Activated CD4-positive, alpha-beta T cell treated with anti-CD3 and anti-CD28 coated beads for 48 hours (primary cell): ENCODE measurements at regions not wholly inside any gene's neighbourhood (a gene's known extent, or its start where the extent isn't known, plus 50 kb on each side); places are given as distances from the start of the nearest gene placed in this dataset.

Experiments used
- DNase-seq: peaks from one replicate; pipeline ENCODE4 v3.0.0-alpha.2; 2020

DNA sequence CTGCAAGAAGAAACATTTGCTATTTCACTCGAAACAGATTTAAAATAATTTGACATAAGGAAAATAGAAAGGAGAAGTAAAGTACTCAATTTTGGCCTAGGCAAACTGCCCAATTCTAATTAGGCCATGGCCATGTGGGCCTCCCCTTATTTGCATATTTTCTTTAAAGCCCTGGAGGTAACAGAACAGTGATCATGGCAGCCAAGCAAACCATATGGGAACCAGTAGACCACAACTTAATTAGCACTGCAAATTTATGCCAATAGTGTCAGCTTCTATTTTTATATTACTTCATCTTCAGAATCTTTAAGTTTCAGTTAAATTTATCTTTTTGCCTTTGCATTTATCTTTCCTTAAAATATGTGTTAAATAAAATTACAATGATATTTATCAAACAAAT lies 63.3 kb upstream of the THSD7A start:
- DNase-seq = no peak

DNA sequence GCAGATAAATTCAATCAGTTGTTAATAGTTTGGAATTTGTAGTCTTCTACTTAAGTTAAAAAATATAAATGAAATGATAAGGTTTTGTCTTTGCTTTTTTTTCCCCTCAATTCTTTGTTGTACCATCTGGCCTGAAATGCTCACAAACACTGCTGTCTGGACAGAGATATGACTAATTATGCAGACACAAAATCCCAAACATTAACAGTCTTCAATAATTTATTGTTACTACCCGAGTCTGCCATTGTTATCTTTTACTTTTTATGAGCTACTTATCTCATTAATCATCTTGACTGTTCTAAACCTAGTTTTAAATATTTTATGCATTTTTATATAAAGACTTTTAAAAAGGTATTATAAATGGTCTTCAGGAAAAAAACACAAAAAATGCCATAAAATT lies 64.7 kb upstream of the THSD7A start:
- no peak for DNase-seq

DNA sequence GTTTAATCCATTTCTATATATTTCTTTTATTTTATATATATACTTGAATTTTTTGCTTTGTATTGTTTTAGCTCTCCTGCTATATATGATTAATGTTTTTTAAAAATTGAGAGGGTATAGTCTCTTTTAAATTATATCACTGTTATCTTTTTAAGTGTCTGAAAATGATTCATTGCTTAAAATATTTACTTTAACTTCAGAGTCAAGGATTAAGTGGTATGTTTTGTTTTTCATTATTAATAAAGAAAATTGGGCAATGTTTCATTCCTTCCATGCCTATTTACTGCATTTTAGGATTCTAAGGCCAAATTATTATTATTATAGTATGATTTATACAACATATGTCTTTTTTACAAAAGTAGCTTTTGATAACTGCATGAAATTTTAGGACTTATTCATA lies 67.2 kb upstream of the THSD7A start:
- no peak for DNase-seq

DNA sequence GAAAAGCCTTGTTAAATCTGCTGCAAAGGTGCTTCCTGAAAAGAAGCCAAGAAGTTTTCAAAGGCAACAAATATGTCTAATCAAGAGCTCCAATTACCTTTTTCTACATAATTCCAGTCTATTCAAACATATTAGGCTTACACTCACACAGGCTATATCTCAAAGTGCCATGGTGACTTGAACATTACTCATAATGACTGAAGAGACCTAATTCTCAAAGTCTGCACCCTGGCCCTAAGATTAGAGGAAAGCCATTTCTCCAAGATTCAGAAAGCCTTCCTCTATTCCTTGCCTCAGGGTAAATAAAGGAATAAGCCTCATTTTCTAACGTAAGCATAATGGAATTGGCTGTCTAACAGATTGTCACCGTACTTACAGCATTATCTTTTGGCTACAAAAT lies 78.3 kb upstream of the THSD7A start:
- DNase-seq = no peak

DNA sequence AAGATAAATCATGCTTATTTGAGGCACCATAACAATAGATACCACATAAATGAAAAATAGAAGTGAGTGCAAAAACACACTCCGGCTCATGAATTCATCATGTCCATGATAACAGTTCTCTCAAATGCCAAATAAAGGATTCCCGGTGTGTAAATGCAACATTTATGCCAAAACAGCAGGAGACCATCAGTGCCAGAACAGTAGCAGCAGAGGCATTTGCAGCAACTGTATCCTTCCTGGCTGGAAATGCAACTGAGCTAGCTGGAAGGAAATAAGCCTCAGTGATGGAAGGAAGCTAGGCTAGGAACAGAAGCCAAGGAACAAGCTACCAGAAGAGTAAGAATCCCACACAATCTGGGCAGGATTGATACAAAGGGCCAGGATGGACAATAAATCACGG lies 79.9 kb upstream of the THSD7A start:
- no peak for DNase-seq

- DNase-seq = no peak
Observed at GRCh38 chr7:11914645-11915044, 82.6 kb upstream of the THSD7A start.

GRCh38 chr7:11923376-11923930 lies 91.5 kb upstream of the THSD7A start:
- no peak for DNase-seq

DNA sequence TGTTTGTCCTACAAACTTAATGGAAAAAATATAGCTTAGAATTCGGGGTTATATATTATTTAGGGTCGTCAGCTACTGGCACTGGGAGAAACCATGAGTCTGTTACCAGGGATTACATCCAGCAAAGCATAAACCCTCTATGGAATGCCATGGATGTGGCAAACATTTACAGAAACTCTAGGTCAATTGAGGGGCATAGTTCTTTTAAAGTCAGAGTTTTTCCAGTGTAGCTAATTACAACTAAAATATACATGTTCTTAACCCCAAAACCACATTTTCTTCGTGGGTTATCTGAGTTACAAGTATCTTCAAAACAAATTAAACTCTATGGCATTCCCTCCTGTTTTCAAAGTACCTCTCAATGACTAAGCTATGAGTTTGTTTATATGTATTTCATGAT lies 99.3 kb upstream of the THSD7A start:
- DNase-seq = no peak

- DNase-seq = no peak
Observed at GRCh38 chr7:11934796-11935195, 102.8 kb upstream of the THSD7A start.

GRCh38 chr7:11935905-11936304 lies 103.9 kb upstream of the THSD7A start:
- no peak for DNase-seq

GRCh38 chr7:11946794-11947193 lies 114.8 kb upstream of the THSD7A start:
- DNase-seq = no peak

DNA sequence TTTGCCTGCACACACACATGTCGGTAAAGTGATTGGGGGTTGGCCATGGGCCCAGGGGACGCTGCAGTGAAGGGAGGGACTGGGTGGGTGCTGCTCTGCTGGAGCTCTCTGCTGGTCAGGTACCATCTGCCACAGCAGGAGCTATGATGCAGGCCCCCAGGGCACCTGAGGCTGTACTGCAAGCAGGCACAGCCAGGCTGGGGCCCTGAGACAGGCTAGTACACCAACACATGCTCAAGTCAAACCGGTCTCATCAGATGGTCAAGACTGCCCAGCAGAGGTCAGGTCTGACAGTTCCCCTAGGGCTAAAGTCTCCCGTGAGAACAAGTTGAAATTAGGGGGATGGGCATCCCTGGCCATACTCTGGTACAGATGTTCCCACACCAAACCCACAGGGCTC lies 118.3 kb upstream of the THSD7A start:
- no peak for DNase-seq

DNA sequence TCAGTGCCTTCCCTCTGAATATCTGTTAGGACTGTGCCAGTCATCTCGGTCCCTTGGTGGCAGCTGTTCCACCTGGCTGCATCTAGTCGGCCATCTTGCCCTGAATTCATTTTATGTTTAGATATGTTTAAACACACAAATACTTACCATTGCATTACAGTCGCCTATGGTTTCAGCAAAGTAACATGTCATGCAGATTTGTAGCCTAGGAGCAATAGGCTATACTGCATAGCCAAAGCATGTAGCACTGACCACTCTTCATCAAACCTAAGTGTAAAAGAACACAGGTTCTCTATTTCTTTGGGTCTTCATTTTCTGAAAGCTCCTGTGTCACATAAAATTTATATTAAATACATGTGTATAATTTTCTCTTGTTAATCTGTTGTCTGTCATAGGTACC lies 118.9 kb upstream of the THSD7A start:
- no peak for DNase-seq

DNA sequence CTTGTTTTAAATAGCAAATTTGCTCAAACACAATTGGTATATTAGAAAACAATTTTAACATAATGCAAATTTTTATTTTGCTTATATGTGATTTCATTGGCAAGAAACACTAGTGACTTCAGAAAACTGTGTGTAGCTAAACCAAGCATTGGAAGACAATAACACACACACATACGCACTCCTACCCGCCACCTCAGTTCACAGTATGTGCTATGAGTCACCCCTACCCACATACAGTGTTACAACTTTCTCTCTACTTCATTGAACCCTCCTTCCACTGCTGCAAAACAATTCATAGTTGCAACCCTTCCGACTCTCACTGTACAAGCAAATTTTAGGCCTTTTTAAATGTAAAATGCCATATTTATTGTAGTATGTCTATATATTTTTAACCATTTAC lies 119.9 kb upstream of the THSD7A start:
- DNase-seq = no peak

DNA sequence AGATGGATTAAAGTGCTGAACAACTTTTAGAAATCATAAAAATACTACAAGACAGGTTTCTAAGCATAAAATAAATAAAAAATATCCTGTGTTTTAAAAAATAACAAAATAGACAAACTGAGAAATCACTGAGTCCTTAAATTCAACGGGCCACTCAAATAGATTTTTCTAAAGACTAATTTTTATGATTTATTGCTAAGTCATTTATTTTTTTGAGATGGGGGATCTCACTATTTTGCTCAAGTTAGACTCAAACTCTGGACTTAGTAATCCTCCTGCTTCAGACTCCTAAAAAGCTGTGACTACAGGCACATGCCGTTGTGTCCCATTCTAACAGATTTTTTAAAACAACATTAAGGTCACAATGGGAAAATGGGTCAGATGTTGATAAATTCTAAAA lies 121.0 kb upstream of the THSD7A start:
- no peak for DNase-seq

GRCh38 chr7:11956991-11957390 lies 125.0 kb upstream of the THSD7A start:
- no peak for DNase-seq

DNA sequence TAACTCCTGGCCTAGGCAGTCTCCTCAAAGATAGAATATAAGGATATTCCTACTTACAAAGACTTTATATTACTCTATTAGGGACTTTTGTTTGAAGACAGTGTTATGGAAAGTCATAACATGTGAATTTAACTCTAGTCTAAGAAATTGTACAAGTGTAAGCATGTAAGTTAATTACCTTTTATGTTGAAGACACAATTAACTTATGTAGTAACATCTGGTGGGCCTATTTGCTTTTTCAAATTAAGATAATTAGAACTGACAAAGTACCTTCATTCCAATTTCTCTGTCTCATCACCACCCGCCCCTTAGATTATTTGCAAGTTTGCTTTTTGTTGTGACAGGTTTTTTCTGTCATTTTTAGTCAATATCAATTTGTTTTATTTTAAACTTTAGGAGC lies 126.0 kb upstream of the THSD7A start:
- DNase-seq = no peak

DNA sequence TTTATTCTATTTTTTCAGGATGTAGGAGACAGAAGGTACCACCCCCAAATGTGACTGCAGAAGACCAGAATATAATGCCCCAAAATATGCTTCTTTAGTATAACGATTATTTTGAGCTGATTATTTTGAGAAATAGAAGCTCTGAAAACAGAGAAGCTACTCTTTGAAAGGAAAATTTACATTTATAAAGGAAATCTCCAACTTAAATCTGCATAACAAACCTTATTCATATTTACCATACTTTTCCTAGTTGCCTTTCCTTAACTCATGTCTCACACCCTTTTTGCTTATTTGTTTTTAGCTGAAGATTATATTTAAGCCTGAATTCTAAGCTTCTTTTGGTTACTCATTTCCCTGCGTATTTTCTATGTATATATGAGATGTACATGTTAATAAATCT lies 127.1 kb upstream of the THSD7A start:
- no peak for DNase-seq

- DNase-seq = no peak
Observed at GRCh38 chr7:11960621-11961020, 128.6 kb upstream of the THSD7A start.

GRCh38 chr7:11969643-11970042 lies 137.6 kb upstream of the THSD7A start:
- DNase-seq = no peak

- DNase-seq = no peak
Observed at GRCh38 chr7:11970132-11970531, 138.1 kb upstream of the THSD7A start.

DNA sequence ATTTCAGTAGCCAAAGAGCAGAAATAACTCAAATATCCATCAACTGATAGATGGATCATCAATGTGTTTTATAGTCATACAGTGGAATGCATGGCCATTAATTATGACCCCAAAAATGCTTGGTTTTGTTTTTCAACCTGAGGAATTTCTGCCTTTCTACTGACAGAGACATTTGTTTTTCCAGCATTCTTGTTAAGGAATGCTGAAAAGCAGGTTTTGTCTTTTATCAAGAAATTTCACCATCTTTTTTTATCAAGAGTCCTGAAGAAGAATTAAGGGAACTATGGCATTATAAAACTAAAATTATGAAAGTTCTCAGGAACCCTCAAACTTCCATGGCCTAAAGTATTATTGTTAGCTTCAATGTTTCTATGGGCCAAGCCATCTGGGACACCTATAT lies 153.4 kb upstream of the THSD7A start:
- DNase-seq = no peak

DNA sequence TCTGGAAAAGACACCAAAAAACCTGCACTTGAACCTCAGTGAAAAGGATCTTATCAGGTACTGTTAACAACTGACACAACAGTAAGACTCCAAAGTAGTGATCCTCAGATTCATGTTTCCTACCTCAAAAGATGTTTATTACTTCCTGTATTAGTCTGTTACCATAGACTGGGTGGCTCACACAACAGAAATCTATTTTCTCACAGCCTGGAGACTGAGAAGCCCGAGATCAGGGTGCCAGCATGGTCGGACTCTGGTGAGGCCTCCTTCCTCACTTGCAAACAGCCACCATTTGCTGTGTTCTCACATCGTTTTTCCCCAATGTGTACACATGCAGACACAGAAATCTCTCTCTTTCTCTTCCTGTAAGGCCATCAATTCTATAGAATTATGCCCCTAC lies 154.0 kb upstream of the THSD7A start:
- no peak for DNase-seq

DNA sequence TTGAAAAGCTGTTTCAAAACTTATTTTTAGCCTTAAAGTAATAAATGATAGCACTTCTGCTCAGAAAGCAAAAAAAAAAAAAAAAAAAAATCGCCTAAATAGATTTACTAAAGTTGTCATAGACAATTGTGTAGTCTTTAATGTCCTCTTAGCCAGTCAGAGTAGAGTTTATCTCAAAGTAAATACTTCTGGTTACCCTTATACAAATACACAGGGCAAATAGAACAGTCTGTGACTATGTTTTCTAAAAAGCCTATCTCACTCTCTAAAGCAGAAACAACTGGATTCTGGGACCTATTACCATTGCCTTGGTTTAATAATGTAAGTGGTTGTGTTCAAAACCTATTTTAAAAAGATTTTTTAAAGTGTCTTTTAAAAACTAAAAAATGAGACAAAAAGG lies 156.2 kb upstream of the THSD7A start:
- no peak for DNase-seq

GRCh38 chr7:12002428-12002827 lies 170.4 kb upstream of the THSD7A start:
- DNase-seq = no peak

DNA sequence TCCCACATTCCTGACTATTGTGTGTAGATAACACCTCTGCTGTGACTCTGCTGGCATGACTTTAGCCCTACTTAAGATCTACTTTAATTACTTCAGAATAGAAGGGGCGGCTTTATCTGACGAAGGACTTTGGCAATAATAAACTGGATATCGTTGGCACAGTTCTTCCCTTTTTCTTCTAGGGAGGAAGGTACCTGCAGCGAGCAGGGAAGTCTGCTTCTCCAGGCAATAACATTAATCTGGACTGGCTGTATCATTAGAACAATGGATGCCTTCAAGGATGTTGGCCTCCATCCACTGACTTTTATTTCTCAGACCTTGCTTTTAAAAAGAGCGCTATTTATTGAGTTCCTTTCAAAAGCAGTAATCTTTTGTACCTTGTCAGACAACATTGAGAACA lies 172.6 kb upstream of the THSD7A start:
- DNase-seq = no peak
